ENCODE measurements at regions not wholly inside any gene's neighbourhood (a gene's known extent, or its start where the extent isn't known, plus 50 kb on each side); places are given as distances from the start of the nearest gene placed in this dataset.

GRCh38 chr1:58992643-58993042 is 208.8 kb upstream of the JUN start (continued):
- TF ChIP-seq HDAC6 (IDR thresholded peaks at IDR 0.05; ENCODE audit: low read depth, low read length) (no peak), ZNF274 (IDR thresholded peaks at IDR 0.05; ENCODE audit: borderline replicate concordance, extremely low read depth, low read length) (no peak), BCL11A (IDR thresholded peaks at IDR 0.05; ENCODE audit: low read depth in 2 of 2, low read length in 2 of 2) (no peak)

Measured in H1 (cell line).